Endothelial cell of umbilical vein (primary cell): ENCODE measurements at regions not wholly inside any gene's neighbourhood (a gene's known extent, or its start where the extent isn't known, plus 50 kb on each side); places are given as distances from the start of the nearest gene placed in this dataset.

ENCODE experiments used
- BruUV-seq: library from RNA; stranded (reverse); fragments of 400-500 nt; replicated peaks from 2 replicates; lab custom pipeline; 2021; lab: Mats Ljungman, UMichigan
- CTCF ChIA-PET: fragments of 300-600, 350-600 bp; sonication (Branson Sonifier 250); formaldehyde crosslinking; loops from one replicate; lab custom pipeline; 2021; ENCODE audit warnings: antibody characterized with exemption, inconsistent platforms; lab: Charles Lee
- POLR2A ChIA-PET: fragments of 300-600, 350-600 bp; sonication (Branson Sonifier 250); formaldehyde crosslinking; loops from one replicate; lab custom pipeline; 2021; ENCODE audit warnings: antibody characterized with exemption, inconsistent platforms; lab: Charles Lee
- DNase-seq: peaks from one replicate; pipeline ENCODE4 v3.0.0-alpha.2; 2011; ENCODE audit warnings: low read depth, low spot score
- FAIRE-seq: peaks from 2 replicates; lab custom pipeline; 2011; peaks lifted over from hg19 to GRCh38; lab: Jason Lieb, UNC
- H2AFZ ChIP-seq: 2 replicates; pipeline ENCODE4 v1.6.0; 2012; ENCODE audit warnings: low read depth, low read length, control low read depth, inconsistent platforms
- H3K27ac ChIP-seq: 2 replicates; pipeline ENCODE4 v1.5.1; 2011; ENCODE audit warnings: low read depth, mild to moderate bottlenecking, control low read depth, low read length, moderate library complexity; ENCODE audit not compliant: insufficient read depth
- H3K27me3 ChIP-seq, 2 experiments: 2 replicates each; pipeline versions ENCODE4 v1.6.0 to v1.6.1; 2011; ENCODE audit warnings: low read length in 2 of 2, mixed read lengths in 1 of 2; ENCODE audit not compliant: control insufficient read depth in 2 of 2, insufficient read depth in 2 of 2
- H3K36me3 ChIP-seq, 2 experiments: 2 replicates in 1 of 2; 3 replicates in 1 of 2; pipeline ENCODE4 v1.5.1; 2011; ENCODE audit warnings: low read length in 2 of 2, mild to moderate bottlenecking in 1 of 2, moderate library complexity in 1 of 2; ENCODE audit not compliant: control insufficient read depth in 2 of 2, insufficient read depth in 2 of 2; ENCODE audit errors: extremely low read depth in 1 of 2
- H3K4me1 ChIP-seq: 3 replicates; pipeline ENCODE4 v1.5.1; 2011; ENCODE audit warnings: mild to moderate bottlenecking, low read length; ENCODE audit not compliant: control insufficient read depth, insufficient read depth; ENCODE audit errors: extremely low read depth
- H3K4me2 ChIP-seq: 2 replicates; pipeline ENCODE4 v1.6.1; 2011; ENCODE audit warnings: low read length, control low read depth, mixed read lengths; ENCODE audit not compliant: insufficient read depth
- H3K4me3 ChIP-seq, 3 experiments: fragments of 200-600 bp in 1 of 3; sonication (generic), shearing (Covaris generic) in 1 of 3; replicated peaks in 1 of 3; 2 replicates each; pipeline ENCODE4 v1.5.1; 2011 to 2016; ENCODE audit warnings: control low read depth in 3 of 3, low read length in 3 of 3, mild to moderate bottlenecking in 2 of 3, inconsistent platforms in 1 of 3, low read depth in 1 of 3, moderate library complexity in 1 of 3; ENCODE audit not compliant: insufficient read depth in 1 of 3
- H3K79me2 ChIP-seq: 2 replicates; pipeline ENCODE4 v1.6.0; 2012; ENCODE audit warnings: low read length, inconsistent platforms; ENCODE audit not compliant: control insufficient read depth, insufficient read depth
- H3K9ac ChIP-seq: replicated peaks from 2 replicates; pipeline ENCODE3; 2011; ENCODE audit warnings: low read length, control low read depth; ENCODE audit not compliant: insufficient read depth; ENCODE audit errors: extremely low read depth
- H3K9me1 ChIP-seq: replicated peaks from 3 replicates; pipeline ENCODE4 v1.6.0; 2011; ENCODE audit warnings: mild to moderate bottlenecking, low read length; ENCODE audit not compliant: control insufficient read depth, insufficient read depth; ENCODE audit errors: extremely low read depth
- H3K9me3 ChIP-seq: replicated peaks from 2 replicates; pipeline ENCODE4 v1.5.1; 2012; ENCODE audit warnings: low read length, inconsistent platforms; ENCODE audit not compliant: control insufficient read depth, insufficient read depth
- H4K20me1 ChIP-seq: replicated peaks from 2 replicates; pipeline ENCODE3; 2011; ENCODE audit warnings: mild to moderate bottlenecking, low read length; ENCODE audit not compliant: control insufficient read depth, insufficient read depth; ENCODE audit errors: extremely low read depth
- EZH2 ChIP-seq: IDR thresholded peaks from 2 replicates; pipeline ENCODE4 v1.6.1; 2012; ENCODE audit warnings: borderline replicate concordance, low read depth, mild to moderate bottlenecking, moderate library complexity, low read length, inconsistent platforms; ENCODE audit not compliant: severe bottlenecking
- FOS ChIP-seq: IDR thresholded peaks from 2 replicates; pipeline ENCODE4 v1.6.1; 2011; ENCODE audit warnings: mild to moderate bottlenecking, low read length, moderate library complexity, borderline replicate concordance; ENCODE audit not compliant: insufficient read depth
- GATA2 ChIP-seq: IDR thresholded peaks from 2 replicates; pipeline ENCODE4 v1.7.0; 2011; ENCODE audit warnings: low read depth, mild to moderate bottlenecking, moderate library complexity, mixed read lengths, low read length; ENCODE audit not compliant: insufficient read length, insufficient read depth
- JUN ChIP-seq: IDR thresholded peaks from 2 replicates; pipeline ENCODE4 v1.6.1; 2011; ENCODE audit warnings: borderline replicate concordance, low read depth; ENCODE audit not compliant: insufficient read length, insufficient read depth
- MYC ChIP-seq: IDR thresholded peaks from one replicate; pipeline ENCODE4 v1.6.1; 2011; ENCODE audit warnings: mild to moderate bottlenecking, low read depth, low read length
- POLR2A ChIP-seq: IDR thresholded peaks from 2 replicates; pipeline ENCODE4 v1.6.1; 2012; ENCODE audit warnings: low read depth, mild to moderate bottlenecking, control low read depth, low read length
- POLR2AphosphoS5 ChIP-seq: IDR thresholded peaks from 2 replicates; pipeline ENCODE4 v1.6.1; 2012; ENCODE audit warnings: low read depth, mild to moderate bottlenecking, control low read depth, low read length, moderate library complexity; ENCODE audit not compliant: insufficient read depth
- dilution Hi-C: fragments of 300-500 bp; cut with MboI; formaldehyde crosslinking; loops from one replicate; pipeline ENCODE4 v1.15.0; 2019; ENCODE audit warnings: low sequenced_read_pairs; ENCODE audit not compliant: extremely low pct_ligation_motif_present
- intact Hi-C: fragments of 100-400 bp; cut with micrococcal nuclease; formaldehyde crosslinking; loops from one replicate; pipeline ENCODE4 v1.10.0; 2022
- TF ChIP-seq, protein P1 (sequence below), 2 donors: IDR thresholded peaks; 1 replicate in 1 of 2; 2 replicates in 1 of 2; pipeline ENCODE4 v1.5.1; 2011; ENCODE audit warnings: low read length in 2 of 2, mild to moderate bottlenecking in 2 of 2, moderate library complexity in 2 of 2, control low read depth in 1 of 2, inconsistent platforms in 1 of 2, low read depth in 1 of 2; ENCODE audit not compliant: insufficient read depth in 1 of 2; ENCODE audit errors: extremely low read depth in 1 of 2
- TF ChIP-seq, protein P2 (sequence below): IDR thresholded peaks from 2 replicates; pipeline ENCODE4 v1.6.1; 2011; ENCODE audit not compliant: insufficient read depth, insufficient read length

DNA sequence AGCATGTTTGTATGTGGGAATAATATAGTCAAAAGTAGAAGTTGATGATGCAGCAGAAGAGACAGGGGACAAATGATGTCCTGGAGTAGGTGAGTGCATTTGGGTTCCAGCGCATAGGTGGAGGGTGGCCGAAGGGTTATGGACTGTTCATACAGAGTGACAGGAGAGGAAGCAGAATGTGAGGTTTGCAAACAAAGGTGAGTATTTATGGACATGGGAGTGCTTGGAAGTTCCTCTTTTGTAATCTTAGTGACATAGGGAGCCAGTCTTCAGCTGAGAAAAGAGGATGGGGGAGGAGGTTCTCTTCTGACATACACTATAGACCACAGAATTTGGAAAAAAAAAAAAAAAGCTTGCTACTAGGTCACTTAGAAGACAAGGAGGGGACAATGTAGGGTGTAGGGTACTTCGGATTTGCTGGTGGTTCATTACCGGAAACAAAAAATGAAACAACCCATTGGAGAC, 331.6 kb downstream of the DLEU7 start:
- Histone ChIP-seq H3K4me1 (no peaks in the 10 kb centered on the region), H3K9me3 (no peaks in the 10 kb centered on the region), H3K4me2 (no peak overlapping the region), H4K20me1 (no peaks in the 10 kb centered on the region), H3K9ac (no peak overlapping the region), H3K9me1 (no peaks in the 10 kb centered on the region), H3K36me3 (no peaks in the 10 kb centered on the region), H3K27ac (no peak overlapping the region), H2AFZ (no peak overlapping the region), H3K27me3 (no peaks in the 10 kb centered on the region), H3K79me2 (no peaks in the 10 kb centered on the region), H3K4me3 (no peak overlapping the region)
- FAIRE-seq (no peak), DNase-seq (no peak)
- BruUV-seq: no TSS peak
- dilution Hi-C loops: no loop called here
- CTCF ChIA-PET: interaction anchor here (0.9 to 1.9 kb wide), 4 partner anchors 12 to 341 kb away, joined by 3 to 10 read pairs (median 4); no protein-coding TSS in a partner anchor
- TF ChIP-seq, protein P1, sequence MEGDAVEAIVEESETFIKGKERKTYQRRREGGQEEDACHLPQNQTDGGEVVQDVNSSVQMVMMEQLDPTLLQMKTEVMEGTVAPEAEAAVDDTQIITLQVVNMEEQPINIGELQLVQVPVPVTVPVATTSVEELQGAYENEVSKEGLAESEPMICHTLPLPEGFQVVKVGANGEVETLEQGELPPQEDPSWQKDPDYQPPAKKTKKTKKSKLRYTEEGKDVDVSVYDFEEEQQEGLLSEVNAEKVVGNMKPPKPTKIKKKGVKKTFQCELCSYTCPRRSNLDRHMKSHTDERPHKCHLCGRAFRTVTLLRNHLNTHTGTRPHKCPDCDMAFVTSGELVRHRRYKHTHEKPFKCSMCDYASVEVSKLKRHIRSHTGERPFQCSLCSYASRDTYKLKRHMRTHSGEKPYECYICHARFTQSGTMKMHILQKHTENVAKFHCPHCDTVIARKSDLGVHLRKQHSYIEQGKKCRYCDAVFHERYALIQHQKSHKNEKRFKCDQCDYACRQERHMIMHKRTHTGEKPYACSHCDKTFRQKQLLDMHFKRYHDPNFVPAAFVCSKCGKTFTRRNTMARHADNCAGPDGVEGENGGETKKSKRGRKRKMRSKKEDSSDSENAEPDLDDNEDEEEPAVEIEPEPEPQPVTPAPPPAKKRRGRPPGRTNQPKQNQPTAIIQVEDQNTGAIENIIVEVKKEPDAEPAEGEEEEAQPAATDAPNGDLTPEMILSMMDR (IDR thresholded peaks at IDR 0.05; ENCODE audit: extremely low read depth in 1 of 2, insufficient read depth in 1 of 2, low read depth in 1 of 2, low read length in 2 of 2): no peak
- no peak for TF ChIP-seq POLR2AphosphoS5
- no peak for TF ChIP-seq GATA2
- TF ChIP-seq, protein P2, sequence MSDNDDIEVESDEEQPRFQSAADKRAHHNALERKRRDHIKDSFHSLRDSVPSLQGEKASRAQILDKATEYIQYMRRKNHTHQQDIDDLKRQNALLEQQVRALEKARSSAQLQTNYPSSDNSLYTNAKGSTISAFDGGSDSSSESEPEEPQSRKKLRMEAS: no peak
- TF ChIP-seq FOS: no peak
- TF ChIP-seq POLR2A: no peak
- TF ChIP-seq MYC: no peak
- TF ChIP-seq JUN: no peak
- no peak for TF ChIP-seq EZH2
- POLR2A ChIA-PET: no interaction called here
- intact Hi-C loops: loop anchor here (5.0 kb wide), 1 partner anchor 430 kb away; no protein-coding TSS in a partner anchor
